ENCODE measurements at regions not wholly inside any gene's neighbourhood (a gene's known extent, or its start where the extent isn't known, plus 50 kb on each side); places are given as distances from the start of the nearest gene placed in this dataset.
"Not testable (repeated sequence)": the region's sequence is repeated elsewhere in the genome, so short reads cannot be mapped to it uniquely, and the experiment has no call there.

- DNase-seq: no peak
Observed at GRCh38 chr1:224061436-224061835, 52.5 kb upstream of the FBXO28 start.

- no peak for DNase-seq
Observed at GRCh38 chr1:224059897-224060427, 53.9 kb upstream of the FBXO28 start.

DNA sequence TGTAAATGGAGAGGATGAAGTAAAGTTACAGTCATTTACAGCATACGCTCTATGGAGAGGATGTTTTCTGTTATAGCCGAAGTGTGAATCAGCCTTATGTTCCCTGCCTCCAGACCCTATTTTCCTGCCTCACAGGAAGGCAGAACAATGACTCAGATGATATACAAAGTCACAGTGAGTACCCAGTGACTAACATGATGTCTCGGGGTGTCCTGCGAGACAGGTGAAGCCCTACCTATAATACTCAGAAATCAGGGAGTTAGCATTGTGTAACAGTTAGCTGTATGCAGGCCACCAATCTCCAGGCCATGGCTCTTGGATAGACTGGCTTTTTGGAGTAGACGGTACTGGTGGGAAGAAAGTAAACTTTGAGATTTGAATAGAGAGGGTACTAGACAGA lies 55.6 kb upstream of the FBXO28 start:
- DNase-seq: no peak

DNA sequence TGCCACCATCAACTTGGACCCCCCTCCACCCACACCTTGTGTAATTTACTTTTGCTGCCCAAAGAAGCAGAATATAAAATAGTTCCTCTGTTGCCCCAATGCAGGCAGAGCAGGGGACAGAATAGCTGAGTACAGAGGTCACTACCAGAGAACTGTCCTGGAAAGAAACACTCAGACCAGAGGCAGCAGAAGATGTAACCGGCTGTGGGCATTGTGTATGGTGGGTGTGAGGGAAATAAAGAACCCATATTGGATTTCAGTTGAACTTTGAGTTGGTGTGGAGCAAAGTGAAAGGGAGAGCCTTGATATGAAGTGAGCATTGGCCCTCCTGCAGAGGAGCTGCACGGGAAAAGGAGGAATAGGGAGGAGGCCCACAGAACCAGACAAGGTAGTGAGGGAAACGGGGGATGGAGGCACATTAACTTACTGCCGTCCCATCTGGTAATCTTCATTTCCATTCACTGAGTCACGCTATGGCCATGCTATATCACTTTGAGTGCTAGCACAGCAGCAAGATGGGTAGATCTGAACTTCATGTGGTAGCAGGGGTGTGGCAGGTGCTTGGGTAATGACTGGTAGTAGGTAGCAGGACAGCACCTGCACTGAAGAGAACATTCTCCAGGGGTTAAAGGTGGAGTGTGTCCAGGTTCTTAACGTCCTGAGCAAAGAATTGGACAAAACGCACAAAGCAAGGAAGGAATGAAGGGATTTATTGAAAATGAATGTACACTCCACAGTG lies 56.3 kb upstream of the FBXO28 start:
- DNase-seq: no peak

- no peak for DNase-seq
Observed at GRCh38 chr1:224054611-224055010, 59.3 kb upstream of the FBXO28 start.

DNA sequence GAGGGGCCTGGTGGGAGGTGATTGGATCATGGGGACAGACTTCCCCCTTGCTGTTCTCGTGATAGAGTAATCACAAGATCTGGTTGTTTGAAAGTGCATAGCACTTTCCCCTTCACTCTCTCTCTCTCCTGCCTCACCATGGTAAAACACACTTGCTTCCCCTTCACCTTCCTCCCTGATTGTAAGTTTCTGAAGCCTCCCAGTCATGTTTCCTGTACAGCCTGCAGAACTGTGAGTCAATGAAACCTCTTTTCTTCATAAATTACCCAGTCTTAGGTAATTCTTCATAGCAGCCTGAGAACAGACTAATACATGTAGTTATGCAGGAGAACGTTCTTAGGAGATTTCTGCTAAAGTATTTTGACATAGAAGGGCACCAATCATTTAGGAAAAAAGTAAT lies 59.9 kb upstream of the FBXO28 start:
- no peak for DNase-seq

- no peak for DNase-seq
Observed at GRCh38 chr1:224053456-224053855, 60.5 kb upstream of the FBXO28 start.

DNA sequence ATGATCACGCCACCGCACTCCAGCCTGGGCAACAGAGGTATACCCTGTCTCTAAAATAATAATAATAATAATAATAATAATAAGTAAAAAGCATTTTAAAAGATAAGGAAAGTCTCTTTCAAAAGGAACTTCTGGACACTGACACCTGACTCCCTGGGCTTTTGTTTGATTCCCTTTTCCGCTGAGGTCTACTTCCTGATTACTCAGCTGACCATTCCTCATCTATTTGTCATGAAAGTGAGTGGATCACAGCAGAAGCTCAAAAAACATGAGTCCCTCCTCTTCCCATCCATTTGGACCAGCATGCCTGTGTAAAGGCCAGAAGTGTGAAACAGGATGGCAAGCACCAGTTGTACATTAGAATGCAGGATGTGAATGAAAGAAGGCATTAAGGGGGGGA lies 61.1 kb upstream of the FBXO28 start:
- no peak for DNase-seq

- not testable (repeated sequence) for DNase-seq
Observed at GRCh38 chr1:224051782-224052181, 62.1 kb upstream of the FBXO28 start.

DNA sequence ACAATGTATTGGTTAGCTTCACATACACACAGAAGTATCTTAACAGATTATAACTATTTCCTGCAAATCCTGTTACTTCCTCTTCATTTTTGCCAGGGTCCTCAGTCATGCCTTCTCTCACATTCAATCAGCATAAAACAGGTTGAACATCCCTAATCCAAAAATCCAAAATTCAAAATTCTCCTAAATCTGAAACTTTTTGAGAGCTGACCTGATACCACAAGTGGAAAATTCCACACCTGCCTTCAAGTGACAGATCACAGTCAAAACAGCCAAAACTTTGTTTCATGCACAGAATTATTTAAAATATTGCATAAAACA lies 62.9 kb upstream of the FBXO28 start:
- no peak for DNase-seq

GRCh38 chr1:224047538-224047937 lies 66.4 kb upstream of the FBXO28 start:
- DNase-seq: no peak

- DNase-seq: no peak
Observed at GRCh38 chr1:224045556-224045955, 68.4 kb upstream of the FBXO28 start.

DNA sequence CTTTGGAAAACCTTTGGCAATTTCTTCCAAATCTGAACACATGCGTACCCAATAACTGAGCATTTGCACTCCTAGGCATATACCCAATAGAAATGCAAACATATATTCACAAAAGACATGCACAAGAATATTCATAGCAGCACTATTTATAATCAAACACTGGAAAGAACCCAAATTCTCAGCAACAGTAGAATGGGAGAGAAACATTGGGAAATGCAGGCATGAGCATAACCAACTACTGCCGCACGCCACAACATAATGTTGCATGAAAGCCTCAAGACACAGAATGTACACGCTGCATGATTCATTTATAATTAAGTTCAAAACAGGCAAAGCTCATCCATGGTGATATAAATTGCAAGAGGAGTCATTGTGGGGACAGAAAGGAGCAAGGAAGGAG lies 69.5 kb upstream of the FBXO28 start:
- no peak for DNase-seq

GRCh38 chr1:224042557-224043118 lies 71.3 kb upstream of the FBXO28 start:
- peak in 1 of 3 experiments; percentile 49 for DNase-seq

GRCh38 chr1:224041032-224041431 lies 72.9 kb upstream of the FBXO28 start:
- no peak for DNase-seq

- DNase-seq: not testable (repeated sequence)
Observed at GRCh38 chr1:224040423-224040822, 73.5 kb upstream of the FBXO28 start.

GRCh38 chr1:224040006-224040405 lies 73.9 kb upstream of the FBXO28 start:
- not testable (repeated sequence) for DNase-seq

GRCh38 chr1:224038832-224039231 lies 75.1 kb upstream of the FBXO28 start:
- DNase-seq: not testable (repeated sequence)

- DNase-seq: not testable (repeated sequence)
Observed at GRCh38 chr1:224037362-224037761, 76.5 kb upstream of the FBXO28 start.

- DNase-seq: not testable (repeated sequence)
Observed at GRCh38 chr1:224032608-224033276, 81.2 kb upstream of the FBXO28 start.

DNA sequence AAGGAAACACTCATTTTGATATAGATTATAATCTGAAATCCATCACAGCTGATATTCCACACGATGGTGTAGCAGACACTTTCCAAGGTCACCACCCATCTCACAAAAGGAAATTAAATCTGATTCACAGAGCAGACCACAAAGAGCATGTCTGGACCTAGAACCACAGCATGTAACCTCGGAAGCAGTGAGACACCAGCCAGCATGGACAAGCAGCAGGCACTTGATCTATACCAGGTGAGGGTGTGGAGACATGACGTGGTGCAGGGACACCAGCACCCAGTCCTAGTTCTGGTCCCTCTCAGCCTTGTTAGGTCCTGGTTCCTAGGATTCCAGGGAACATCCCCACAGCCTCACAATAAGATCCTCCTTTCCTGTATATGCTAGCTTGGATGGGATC lies 81.9 kb upstream of the FBXO28 start:
- DNase-seq: not testable (repeated sequence)

- not testable (repeated sequence) for DNase-seq
Observed at GRCh38 chr1:224030257-224030656, 83.7 kb upstream of the FBXO28 start.

DNA sequence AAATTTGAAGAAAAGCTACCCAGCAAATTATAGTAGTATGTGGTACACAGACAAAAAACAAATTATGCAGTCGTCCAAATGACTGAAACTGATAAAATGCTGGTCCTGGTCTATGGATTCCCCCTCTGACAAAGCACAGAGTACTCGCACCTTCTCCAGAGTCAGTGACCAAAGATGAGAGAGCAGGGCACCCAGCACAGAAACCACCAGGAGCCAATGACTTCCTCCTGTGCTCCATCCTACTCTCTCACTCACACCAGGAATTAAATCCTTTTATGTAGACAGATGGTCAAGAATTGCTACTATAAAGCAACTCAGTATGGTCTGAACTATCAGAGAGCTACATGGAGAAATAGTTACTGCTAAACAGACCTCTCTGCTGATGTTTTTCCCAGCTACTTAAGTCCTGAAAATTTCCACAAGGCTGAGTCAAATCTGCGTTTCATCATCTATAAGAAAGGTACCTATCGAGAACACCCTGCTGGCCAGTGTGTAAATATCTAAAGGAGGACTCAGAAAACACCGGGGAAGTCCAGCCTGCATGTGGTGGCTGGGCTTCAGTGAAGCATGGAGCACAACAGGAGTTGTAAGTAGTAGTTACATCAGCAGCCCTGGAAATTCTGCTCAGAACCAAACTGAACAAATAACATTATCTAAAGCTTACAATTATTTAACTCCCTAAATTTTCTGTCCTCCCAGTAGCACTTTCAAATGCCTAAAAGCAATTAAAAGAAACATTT lies 84.5 kb upstream of the FBXO28 start:
- peak in 1 of 3 experiments; percentile 44 for DNase-seq

Data from NCI-H1417 (cell line).